ENCODE measurements at regions not wholly inside any gene's neighbourhood (a gene's known extent, or its start where the extent isn't known, plus 50 kb on each side); places are given as distances from the start of the nearest gene placed in this dataset.

DNA sequence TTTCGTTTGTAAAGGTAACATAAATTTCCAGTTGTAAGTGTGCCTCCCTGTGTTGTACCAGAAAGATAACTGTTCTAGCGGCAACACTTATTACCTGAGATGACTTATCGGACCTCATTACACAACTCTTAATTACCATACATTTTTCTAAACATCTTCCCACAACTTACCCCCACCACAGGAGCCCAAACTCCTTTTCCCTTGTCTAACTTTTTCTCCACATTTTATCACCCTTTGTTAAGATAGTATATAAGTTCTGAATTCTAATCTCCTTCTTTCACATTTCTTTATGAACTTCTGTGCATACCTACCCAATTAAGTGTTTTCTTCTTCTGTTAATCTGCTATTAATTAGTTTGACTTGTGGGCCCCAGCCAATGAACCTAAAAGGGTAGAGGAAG, 143.7 kb upstream of the CAMK1G start:
- H3K27me3 Mint-ChIP-seq (ENCODE audit: insufficient read depth): peaks cover 5% of the 10 kb centered on the region
- no peak for DNase-seq
- TF ChIP-seq, protein P1, sequence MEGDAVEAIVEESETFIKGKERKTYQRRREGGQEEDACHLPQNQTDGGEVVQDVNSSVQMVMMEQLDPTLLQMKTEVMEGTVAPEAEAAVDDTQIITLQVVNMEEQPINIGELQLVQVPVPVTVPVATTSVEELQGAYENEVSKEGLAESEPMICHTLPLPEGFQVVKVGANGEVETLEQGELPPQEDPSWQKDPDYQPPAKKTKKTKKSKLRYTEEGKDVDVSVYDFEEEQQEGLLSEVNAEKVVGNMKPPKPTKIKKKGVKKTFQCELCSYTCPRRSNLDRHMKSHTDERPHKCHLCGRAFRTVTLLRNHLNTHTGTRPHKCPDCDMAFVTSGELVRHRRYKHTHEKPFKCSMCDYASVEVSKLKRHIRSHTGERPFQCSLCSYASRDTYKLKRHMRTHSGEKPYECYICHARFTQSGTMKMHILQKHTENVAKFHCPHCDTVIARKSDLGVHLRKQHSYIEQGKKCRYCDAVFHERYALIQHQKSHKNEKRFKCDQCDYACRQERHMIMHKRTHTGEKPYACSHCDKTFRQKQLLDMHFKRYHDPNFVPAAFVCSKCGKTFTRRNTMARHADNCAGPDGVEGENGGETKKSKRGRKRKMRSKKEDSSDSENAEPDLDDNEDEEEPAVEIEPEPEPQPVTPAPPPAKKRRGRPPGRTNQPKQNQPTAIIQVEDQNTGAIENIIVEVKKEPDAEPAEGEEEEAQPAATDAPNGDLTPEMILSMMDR (IDR thresholded peaks at IDR 0.05): no peak
- H3K4me3 Mint-ChIP-seq: no peak overlapping the region
- H3K27ac Mint-ChIP-seq: no peak overlapping the region
- peaks cover 4% of the 10 kb centered on the region; the same call in 1 of the 2 replicates for H3K36me3 Mint-ChIP-seq (ENCODE audit: low read depth)
- peaks cover 27% of the 10 kb centered on the region for H3K4me1 Mint-ChIP-seq (ENCODE audit: low read depth)
- H3K9me3 Mint-ChIP-seq: no peaks in the 10 kb centered on the region

DNA sequence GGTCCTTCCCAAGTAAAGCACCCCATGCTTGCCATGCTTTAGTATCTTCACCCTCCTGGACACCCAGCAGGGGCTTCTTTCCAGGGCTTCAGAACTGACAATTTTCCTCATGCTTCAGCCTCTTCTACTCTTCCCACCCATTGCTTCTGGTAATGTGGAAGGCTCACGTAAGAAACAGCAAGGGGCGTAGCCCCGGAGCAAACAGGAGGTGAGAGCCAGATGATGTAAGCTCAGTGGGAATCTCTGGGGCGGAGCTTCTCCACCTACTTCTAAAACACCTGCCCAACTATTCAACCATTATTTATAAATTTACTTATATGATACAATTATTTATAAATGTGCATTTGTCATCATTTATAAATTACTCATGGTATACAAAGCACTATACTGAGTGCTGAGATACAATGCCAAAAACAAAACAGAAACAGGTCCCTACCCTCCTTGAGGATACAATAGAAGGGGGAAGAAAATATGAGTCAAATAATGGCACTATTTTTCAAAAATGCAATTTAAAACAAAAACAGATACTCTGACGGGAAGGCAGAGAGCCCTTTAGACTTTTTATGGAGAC, 140.1 kb upstream of the CAMK1G start:
- H3K4me3 Mint-ChIP-seq: no peak overlapping the region
- no peak for DNase-seq
- H3K27me3 Mint-ChIP-seq (ENCODE audit: insufficient read depth): peaks cover 5% of the 10 kb centered on the region
- no peaks in the 10 kb centered on the region for H3K9me3 Mint-ChIP-seq
- H3K27ac Mint-ChIP-seq: 0 out of 2 replicates have a peak overlapping the region, but pooled peaks have one; percentile 6
- H3K4me1 Mint-ChIP-seq (ENCODE audit: low read depth): peaks cover 14% of the 10 kb centered on the region
- TF ChIP-seq, protein P1 (IDR thresholded peaks at IDR 0.05): no peak
- H3K36me3 Mint-ChIP-seq (ENCODE audit: low read depth): peaks cover 4% of the 10 kb centered on the region; the same call in 1 of the 2 replicates

DNA sequence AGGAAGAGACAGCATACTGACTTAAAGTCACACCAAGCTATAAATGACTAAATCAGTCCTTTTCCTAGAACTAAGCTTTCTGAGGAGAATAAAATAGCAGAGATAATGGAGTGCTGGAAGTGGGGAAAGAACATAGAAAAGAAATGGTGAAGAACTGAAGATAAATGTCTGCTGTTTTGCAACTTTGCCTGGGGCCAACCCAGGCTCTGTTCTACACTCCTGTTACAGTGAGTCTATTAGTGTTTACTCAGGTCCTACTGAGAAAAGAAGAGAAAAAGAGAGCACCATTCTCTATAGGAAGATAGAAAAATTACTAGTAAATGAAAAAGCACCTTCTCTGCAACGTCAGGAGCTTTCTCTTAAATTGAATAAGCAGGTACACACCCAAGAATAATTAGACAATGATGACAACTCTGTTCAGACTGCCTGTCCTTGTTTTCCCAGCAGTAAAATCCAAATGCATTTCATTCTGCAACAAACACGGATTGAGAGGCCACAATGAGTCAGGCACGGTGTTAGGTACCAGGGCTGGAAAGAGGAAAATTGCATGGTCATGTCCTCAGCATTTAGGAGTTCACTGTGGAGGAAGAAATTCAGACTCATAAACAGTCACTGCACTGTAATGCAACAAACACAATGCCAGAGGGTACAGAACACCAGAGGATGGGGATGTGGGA, 139.4 kb upstream of the CAMK1G start:
- Mint-ChIP-seq H3K27ac (peak overlapping the region; percentile 6; the same call in 1 of the 2 replicates), H3K36me3 (ENCODE audit: low read depth) (peaks cover 4% of the 10 kb centered on the region; the same call in 1 of the 2 replicates), H3K4me1 (ENCODE audit: low read depth) (peaks cover 14% of the 10 kb centered on the region), H3K4me3 (no peak overlapping the region), H3K27me3 (ENCODE audit: insufficient read depth) (peaks cover 9% of the 10 kb centered on the region), H3K9me3 (no peaks in the 10 kb centered on the region)
- TF ChIP-seq, protein P1 (IDR thresholded peaks at IDR 0.05): no peak
- DNase-seq: no peak

DNA sequence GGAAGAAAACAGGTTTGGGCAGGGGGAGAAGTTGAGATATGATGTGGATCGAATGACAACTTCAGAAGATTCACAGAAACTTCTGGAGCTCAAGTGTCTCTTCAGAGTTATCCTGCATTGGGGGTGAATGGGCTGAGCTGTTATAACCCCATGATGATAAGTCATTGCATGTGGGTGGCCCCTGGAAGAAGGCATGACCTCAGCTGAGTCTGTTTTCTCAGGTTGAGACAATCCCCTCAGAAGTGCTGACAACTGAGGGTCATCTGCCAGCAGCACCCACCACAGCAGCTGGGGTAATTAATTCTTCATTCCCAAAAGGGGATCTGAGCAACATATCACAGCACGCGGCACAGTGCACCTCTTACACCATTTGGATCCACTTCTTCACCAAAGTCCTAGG, 138.6 kb upstream of the CAMK1G start:
- DNase-seq: no peak
- H3K9me3 Mint-ChIP-seq: no peaks in the 10 kb centered on the region
- peaks cover 14% of the 10 kb centered on the region for H3K27me3 Mint-ChIP-seq (ENCODE audit: insufficient read depth)
- H3K36me3 Mint-ChIP-seq (ENCODE audit: low read depth): peaks cover 2% of the 10 kb centered on the region; the same call in 1 of the 2 replicates
- H3K4me3 Mint-ChIP-seq: no peak overlapping the region
- peaks cover 14% of the 10 kb centered on the region for H3K4me1 Mint-ChIP-seq (ENCODE audit: low read depth)
- H3K27ac Mint-ChIP-seq: no peak overlapping the region
- TF ChIP-seq, protein P1 (IDR thresholded peaks at IDR 0.05): no peak

DNA sequence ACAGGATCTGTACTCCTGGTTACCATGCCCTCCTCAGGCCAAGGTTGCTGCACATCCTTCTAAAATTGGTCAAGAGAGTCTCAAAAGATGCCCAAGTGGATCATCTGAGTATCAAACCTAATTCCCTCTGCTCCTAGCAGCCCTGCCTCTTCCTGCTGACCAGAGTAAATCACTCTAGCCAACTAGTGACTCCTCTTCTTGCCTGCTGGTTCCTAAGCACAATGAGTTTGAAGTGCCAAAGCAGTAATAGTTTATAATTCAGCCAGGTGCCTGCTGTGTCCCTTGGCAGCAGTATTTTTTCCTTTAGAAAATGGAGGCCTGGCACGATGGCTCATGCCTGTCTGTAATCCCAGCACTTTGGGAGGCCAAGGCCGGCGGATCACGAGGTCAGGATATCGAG, 137.9 kb upstream of the CAMK1G start:
- Mint-ChIP-seq H3K36me3 (ENCODE audit: low read depth) (no peaks in the 10 kb centered on the region), H3K4me3 (no peak overlapping the region), H3K27me3 (ENCODE audit: insufficient read depth) (peaks cover 14% of the 10 kb centered on the region), H3K9me3 (no peaks in the 10 kb centered on the region), H3K4me1 (ENCODE audit: low read depth) (peaks cover 14% of the 10 kb centered on the region), H3K27ac (no peak overlapping the region)
- TF ChIP-seq, protein P1 (IDR thresholded peaks at IDR 0.05): no peak
- DNase-seq: no peak

Measured in HFFc6 (cell line).